ENCODE measurements at regions not wholly inside any gene's neighbourhood (a gene's known extent, or its start where the extent isn't known, plus 50 kb on each side); places are given as distances from the start of the nearest gene placed in this dataset.

DNA sequence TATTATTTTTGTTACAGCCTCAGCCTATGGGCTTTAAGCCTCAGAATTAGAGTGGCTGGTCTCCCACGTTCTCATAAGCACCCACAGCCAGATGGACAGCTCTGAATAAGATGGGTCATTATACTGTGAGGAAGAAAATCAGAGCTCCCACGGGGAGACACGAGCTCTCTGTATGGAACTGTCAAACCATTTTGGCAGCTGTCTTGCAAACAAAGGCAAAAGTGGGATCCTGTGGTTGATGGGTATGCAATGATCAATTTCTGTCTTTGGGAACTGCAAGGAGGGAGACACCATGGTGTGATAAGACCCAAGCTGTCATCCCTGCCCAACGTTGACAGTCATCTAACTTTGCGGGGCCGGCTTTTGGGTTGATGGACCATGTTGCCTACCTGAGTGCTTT, 614.3 kb downstream of the TYW1 start:
- Histone ChIP-seq H4K8ac (ENCODE audit: extremely low read depth, insufficient read depth, low read length) (no peak overlapping the region), H2BK120ac (replicated peaks; ENCODE audit: low read depth, low read length) (no peak overlapping the region), H3K79me1 (ENCODE audit: low read depth, low read length) (no peaks in the 10 kb centered on the region), H3K14ac (ENCODE audit: insufficient read length) (no peak overlapping the region), H3K79me2 (ENCODE audit: control insufficient read depth in 1 of 2, insufficient read depth in 2 of 2, low read length in 2 of 2) (no peaks in the 10 kb centered on the region), H2BK20ac (ENCODE audit: low read length) (no peak overlapping the region), H2BK5ac (ENCODE audit: low read depth, low read length) (no peak overlapping the region), H3K27me3 (replicated peaks in 1 of 4; ENCODE audit: control insufficient read depth in 3 of 4, extremely low read depth in 1 of 4, insufficient read depth in 3 of 4, low read length in 3 of 4) (no peaks in the 10 kb centered on the region; a peak in 1 of 7 replicates), H3K4me1 (replicated peaks in 1 of 4; ENCODE audit: control insufficient read depth in 3 of 4, insufficient read depth in 4 of 4, low read length in 3 of 4) (no peaks in the 10 kb centered on the region), H4K5ac (ENCODE audit: insufficient read length, low read depth, low read length) (no peak overlapping the region), H2BK12ac (ENCODE audit: low read depth, low read length) (no peak overlapping the region), H3K4me2 (ENCODE audit: insufficient read depth in 1 of 2, low read depth in 2 of 2, low read length in 2 of 2) (no peak overlapping the region), H3K9ac (replicated peaks in 1 of 4; ENCODE audit: extremely low read depth in 1 of 4, low read depth in 3 of 4, low read length in 3 of 4) (no peak overlapping the region), H3K56ac (replicated peaks; ENCODE audit: insufficient read length, low read depth, low read length) (no peak overlapping the region), H3K4me3 (ENCODE audit: extremely low read depth in 1 of 4, insufficient read depth in 2 of 4, low read depth in 3 of 4, low read length in 4 of 4) (no peak overlapping the region), H3K9me3 (ENCODE audit: insufficient read depth in 2 of 2, low read depth in 1 of 2, low read length in 1 of 2) (peaks cover 0 to 7% of the 10 kb centered on the region in 2 experiments; a peak in 1 of 4 replicates), H3K23ac (ENCODE audit: insufficient read length) (no peak overlapping the region), H3K18ac (ENCODE audit: extremely low read depth, low read length) (no peak overlapping the region), H3K4ac (replicated peaks; ENCODE audit: insufficient read length, low read depth, low read length) (no peak overlapping the region), H3K36me3 (ENCODE audit: control insufficient read depth in 2 of 4, insufficient read depth in 4 of 4, low read length in 3 of 4) (no peaks in the 10 kb centered on the region), H4K20me1 (replicated peaks in 1 of 2; ENCODE audit: control insufficient read depth in 1 of 2, insufficient read depth in 2 of 2, low read length in 2 of 2) (no peaks in the 10 kb centered on the region), H2AFZ (ENCODE audit: low read length) (no peak overlapping the region), H3K27ac (ENCODE audit: low read depth, low read length) (no peak overlapping the region), H2BK15ac (ENCODE audit: low read length) (no peak overlapping the region), H3K23me2 (ENCODE audit: low read depth, low read length) (no peaks in the 10 kb centered on the region), H2AK5ac (ENCODE audit: low read depth, low read length) (no peak overlapping the region), H4K91ac (replicated peaks; ENCODE audit: insufficient read length, low read length) (no peak overlapping the region)
- DNase-seq (ENCODE audit: low read depth in 1 of 2, low spot score in 2 of 2) (no peak), FAIRE-seq (no peak)
- TF ChIP-seq CHD1 (IDR thresholded peaks at IDR 0.05; ENCODE audit: low read depth, low read length) (no peak), RNF2 (IDR thresholded peaks at IDR 0.05; ENCODE audit: borderline replicate concordance, low read depth, low read length, missing control alignments, poor library complexity, severe bottlenecking) (no peak), BRCA1 (IDR thresholded peaks at IDR 0.05; ENCODE audit: low read depth, low read length) (no peak), MAFK (IDR thresholded peaks at IDR 0.05; ENCODE audit: low read depth, low read length) (no peak)
- WGBS, 2 experiments (ENCODE audit: extremely low coverage in 1 of 2, insufficient coverage in 1 of 2, insufficient read length in 1 of 2, insufficient replicate concordance in 2 of 2, low coverage in 1 of 2, low lambda C conversion rate in 2 of 2, missing lambda C conversion rate in 1 of 2) = 93% methylated on average over 6 of the region's 6 CpGs; no CpG with 5 or more reads in 1 of the 2 experiments
- ChIA-PET POLR2A (ENCODE audit: partially characterized antibody) (no interaction called here), CTCF (ENCODE audit: partially characterized antibody) (interaction anchor here (0.6 to 0.9 kb wide), 3 partner anchors 99 to 1989 kb away, joined by 3 to 4 read pairs (median 3); no protein-coding TSS in a partner anchor)

Data from H1 (cell line).